NCI-H187 treated with DMSO at 0.1 percent for 48 hours (cell line): ENCODE measurements at regions not wholly inside any gene's neighbourhood (a gene's known extent, or its start where the extent isn't known, plus 50 kb on each side); places are given as distances from the start of the nearest gene placed in this dataset.
"Not testable (repeated sequence)": the region's sequence is repeated elsewhere in the genome, so short reads cannot be mapped to it uniquely, and the experiment has no call there.

Source experiments
- DNase-seq: peaks from one replicate; lab custom pipeline; 2025; lab: John Stamatoyannopoulos, UW

GRCh38 chrX:94850811-94851210 lies 1176.8 kb downstream of the FAM133A start:
- DNase-seq = peak; percentile 6

GRCh38 chrX:94854251-94854650 lies 1180.2 kb downstream of the FAM133A start:
- DNase-seq = no peak

GRCh38 chrX:94862470-94862869 lies 1188.5 kb downstream of the FAM133A start:
- DNase-seq = not testable (repeated sequence)

- no peak for DNase-seq
Observed at GRCh38 chrX:94871640-94872039, 1197.6 kb downstream of the FAM133A start.

GRCh38 chrX:94901849-94902248 lies 1227.8 kb downstream of the FAM133A start:
- DNase-seq = no peak

GRCh38 chrX:94908171-94908570 lies 1234.2 kb downstream of the FAM133A start:
- DNase-seq = no peak

- DNase-seq = no peak
Observed at GRCh38 chrX:94908648-94909047, 1234.6 kb downstream of the FAM133A start.

GRCh38 chrX:94914235-94914634 lies 1240.2 kb downstream of the FAM133A start:
- DNase-seq = no peak

- no peak for DNase-seq
Observed at GRCh38 chrX:94932278-94932965, 1258.4 kb downstream of the FAM133A start.

- DNase-seq = no peak
Observed at GRCh38 chrX:94936722-94937121, 1262.7 kb downstream of the FAM133A start.

GRCh38 chrX:94937491-94937890 lies 1263.5 kb downstream of the FAM133A start:
- DNase-seq = no peak

- DNase-seq = no peak
Observed at GRCh38 chrX:94942603-94943002, 1268.6 kb downstream of the FAM133A start.

- not testable (repeated sequence) for DNase-seq
Observed at GRCh38 chrX:94946137-94946536, 1272.1 kb downstream of the FAM133A start.

- no peak for DNase-seq
Observed at GRCh38 chrX:94961730-94962129, 1287.7 kb downstream of the FAM133A start.

- DNase-seq = no peak
Observed at GRCh38 chrX:94977562-94977961, 1303.6 kb downstream of the FAM133A start.

GRCh38 chrX:94977986-94978385 lies 1304.0 kb downstream of the FAM133A start:
- DNase-seq = no peak
